Muscle layer of colon (tissue), 2 donors: ENCODE measurements at regions not wholly inside any gene's neighbourhood (a gene's known extent, or its start where the extent isn't known, plus 50 kb on each side); places are given as distances from the start of the nearest gene placed in this dataset.
"Not testable (repeated sequence)": the region's sequence is repeated elsewhere in the genome, so short reads cannot be mapped to it uniquely, and the experiment has no call there.

Experiments used
- H3K27ac ChIP-seq: one replicate; pipeline ENCODE4 v1.7.0; 2013; ENCODE audit warnings: low read depth, mild to moderate bottlenecking, low read length, moderate library complexity
- H3K27me3 ChIP-seq, 2 donors: one replicate each; pipeline ENCODE4 v1.7.0; 2013; ENCODE audit warnings: low read length in 2 of 2, mild to moderate bottlenecking in 2 of 2; ENCODE audit not compliant: insufficient read depth in 2 of 2, control insufficient read depth in 1 of 2
- H3K36me3 ChIP-seq: one replicate; pipeline ENCODE4 v1.7.0; 2013; ENCODE audit warnings: mild to moderate bottlenecking, low read length; ENCODE audit not compliant: insufficient read depth
- H3K4me1 ChIP-seq: one replicate; pipeline ENCODE4 v1.7.0; 2013; ENCODE audit warnings: mild to moderate bottlenecking, low read length; ENCODE audit not compliant: insufficient read depth
- H3K4me3 ChIP-seq, 2 donors: one replicate each; pipeline ENCODE4 v1.7.0; 2013; ENCODE audit warnings: low read length in 2 of 2, low read depth in 1 of 2, mild to moderate bottlenecking in 1 of 2, moderate library complexity in 1 of 2
- H3K9ac ChIP-seq: one replicate; pipeline ENCODE4 v1.7.0; 2013; ENCODE audit warnings: low read length
- H3K9me3 ChIP-seq: one replicate; pipeline ENCODE4 v1.7.0; 2013; ENCODE audit warnings: mild to moderate bottlenecking, low read length
- donor health status: abdominal sarcoma.
- donor health status: Adenocarcinoma of cecum.

- not testable (repeated sequence) for H3K27ac ChIP-seq, H3K27me3 ChIP-seq, H3K36me3 ChIP-seq, H3K4me3 ChIP-seq, H3K4me1 ChIP-seq, H3K9ac ChIP-seq, H3K9me3 ChIP-seq
These were observed 50.6 kb upstream of the MYL10 start for GRCh38 chr7:101679653-101680173.

GRCh38 chr7:101680406-101681145 is 51.5 kb upstream of the MYL10 start:
- no peaks in the 10 kb centered on the region for H3K27me3 ChIP-seq
- H3K9me3 ChIP-seq: no peaks in the 10 kb centered on the region
- H3K9ac ChIP-seq: no peak overlapping the region
- H3K4me3 ChIP-seq: no peak overlapping the region
- H3K36me3 ChIP-seq: no peaks in the 10 kb centered on the region
- no peak overlapping the region for H3K27ac ChIP-seq
- peaks cover 9% of the 10 kb centered on the region for H3K4me1 ChIP-seq

GRCh38 chr7:101681170-101682007 is 52.3 kb upstream of the MYL10 start:
- Histone ChIP-seq H3K27me3 (no peaks in the 10 kb centered on the region), H3K9ac (no peak overlapping the region), H3K4me3 (no peak overlapping the region), H3K9me3 (no peaks in the 10 kb centered on the region), H3K36me3 (no peaks in the 10 kb centered on the region), H3K27ac (no peak overlapping the region), H3K4me1 (peaks cover 9% of the 10 kb centered on the region)

- Histone ChIP-seq H3K4me3 (no peak overlapping the region), H3K9me3 (no peaks in the 10 kb centered on the region), H3K36me3 (no peaks in the 10 kb centered on the region), H3K9ac (no peak overlapping the region), H3K27ac (no peak overlapping the region), H3K4me1 (peaks cover 13% of the 10 kb centered on the region), H3K27me3 (no peaks in the 10 kb centered on the region)
These were observed 55.9 kb upstream of the MYL10 start for GRCh38 chr7:101684983-101685330.

GRCh38 chr7:101686030-101686429 is 56.9 kb upstream of the MYL10 start:
- no peak overlapping the region for H3K9ac ChIP-seq
- no peak overlapping the region for H3K27ac ChIP-seq
- H3K9me3 ChIP-seq: no peaks in the 10 kb centered on the region
- peaks cover 11% of the 10 kb centered on the region for H3K4me1 ChIP-seq
- H3K36me3 ChIP-seq: no peaks in the 10 kb centered on the region
- no peak overlapping the region for H3K4me3 ChIP-seq
- no peaks in the 10 kb centered on the region for H3K27me3 ChIP-seq

- Histone ChIP-seq H3K27ac (no peak overlapping the region), H3K9ac (no peak overlapping the region), H3K4me1 (peaks cover 3% of the 10 kb centered on the region), H3K4me3 (no peak overlapping the region), H3K9me3 (no peaks in the 10 kb centered on the region), H3K36me3 (no peaks in the 10 kb centered on the region), H3K27me3 (no peaks in the 10 kb centered on the region)
These were observed 58.0 kb upstream of the MYL10 start for GRCh38 chr7:101687081-101687480.

- Histone ChIP-seq H3K4me3 (no peak overlapping the region), H3K9me3 (no peaks in the 10 kb centered on the region), H3K9ac (no peak overlapping the region)
These were observed 58.7 kb upstream of the MYL10 start for GRCh38 chr7:101687791-101688182.

GRCh38 chr7:101688183-101688831 is 59.2 kb upstream of the MYL10 start:
- Histone ChIP-seq H3K4me3 (no peak overlapping the region), H3K9me3 (no peaks in the 10 kb centered on the region), H3K4me1 (peaks cover 3% of the 10 kb centered on the region), H3K27me3 (no peaks in the 10 kb centered on the region), H3K27ac (no peak overlapping the region), H3K9ac (no peak overlapping the region), H3K36me3 (no peaks in the 10 kb centered on the region)

More at GRCh38 chr7:101687791-101688182, 58.7 kb upstream of the MYL10 start:
- Histone ChIP-seq H3K36me3 (no peaks in the 10 kb centered on the region), H3K4me1 (peaks cover 3% of the 10 kb centered on the region), H3K27me3 (no peaks in the 10 kb centered on the region), H3K27ac (no peak overlapping the region)

GRCh38 chr7:101688995-101689907 is 60.2 kb upstream of the MYL10 start:
- Histone ChIP-seq H3K9ac (no peak overlapping the region), H3K27ac (no peak overlapping the region), H3K4me3 (no peak overlapping the region)

GRCh38 chr7:101690061-101690460 is 61.0 kb upstream of the MYL10 start:
- H3K9ac ChIP-seq: no peak overlapping the region
- no peak overlapping the region for H3K4me3 ChIP-seq
- no peak overlapping the region for H3K27ac ChIP-seq
- peaks cover 3% of the 10 kb centered on the region for H3K4me1 ChIP-seq
- no peaks in the 10 kb centered on the region for H3K36me3 ChIP-seq
- no peaks in the 10 kb centered on the region for H3K27me3 ChIP-seq
- H3K9me3 ChIP-seq: no peaks in the 10 kb centered on the region

More at GRCh38 chr7:101688995-101689907, 60.2 kb upstream of the MYL10 start:
- Histone ChIP-seq H3K27me3 (no peaks in the 10 kb centered on the region), H3K36me3 (no peaks in the 10 kb centered on the region), H3K4me1 (peaks cover 3% of the 10 kb centered on the region), H3K9me3 (no peaks in the 10 kb centered on the region)
